Activated T-cell treated with anti-CD3 and anti-CD28 coated beads, Interleukin-2, amount 50 U/mL, for 48 hours (primary cell): ENCODE measurements at regions not wholly inside any gene's neighbourhood (a gene's known extent, or its start where the extent isn't known, plus 50 kb on each side); places are given as distances from the start of the nearest gene placed in this dataset.

ENCODE experiments used
- DNase-seq, 2 experiments: peaks; one replicate each; pipeline ENCODE4 v3.0.0-alpha.2; 2020

- DNase-seq: no peak
These were observed 508.0 kb upstream of the MGMT start for GRCh38 chr10:128958834-128959690.

GRCh38 chr10:128959746-128960145 is 507.3 kb upstream of the MGMT start:
- DNase-seq: no peak

GRCh38 chr10:128960517-128960916 is 506.5 kb upstream of the MGMT start:
- DNase-seq: no peak

DNA sequence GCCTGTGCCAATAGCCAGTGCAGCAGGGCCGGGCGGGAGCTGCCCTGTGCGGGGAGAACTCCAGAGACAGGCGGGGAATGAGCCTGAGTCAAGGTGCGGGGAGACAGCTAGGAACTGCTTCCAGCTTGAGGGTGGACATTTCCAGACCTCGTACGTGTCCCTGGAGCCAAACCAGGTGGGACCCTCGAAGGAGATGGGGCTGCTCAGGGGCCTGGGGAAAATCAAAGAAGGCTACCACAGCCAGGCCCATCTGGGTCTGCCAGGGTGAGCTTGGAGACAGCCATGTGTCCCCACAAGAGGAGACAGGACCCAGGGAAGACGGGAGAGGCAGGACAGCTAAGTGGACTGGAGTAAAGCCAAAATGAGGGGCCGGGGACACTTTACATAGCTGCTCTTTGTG is 504.9 kb upstream of the MGMT start:
- no peak for DNase-seq

GRCh38 chr10:128963211-128964099 is 503.6 kb upstream of the MGMT start:
- no peak for DNase-seq

- no peak for DNase-seq
These were observed 503.0 kb upstream of the MGMT start for GRCh38 chr10:128964100-128964403.

- DNase-seq: no peak
These were observed 498.9 kb upstream of the MGMT start for GRCh38 chr10:128967980-128968756.

DNA sequence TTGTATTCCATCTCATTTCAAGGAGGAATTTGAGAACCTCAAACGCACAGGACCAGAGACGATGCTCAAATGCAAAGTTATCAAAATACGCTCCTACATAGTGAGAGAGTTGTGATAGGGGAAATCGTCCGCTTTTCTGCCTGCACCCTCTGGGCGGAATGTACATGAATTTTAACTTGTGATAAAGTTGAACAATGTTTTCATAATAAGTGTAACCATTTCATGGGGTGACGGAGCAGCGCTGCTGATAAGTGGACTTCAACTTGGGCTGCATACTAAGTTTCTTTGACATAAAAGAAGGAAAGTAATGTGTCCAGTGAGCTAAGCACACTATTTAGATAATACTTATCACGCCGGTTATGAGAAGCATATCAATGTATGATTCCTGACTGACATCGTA is 497.5 kb upstream of the MGMT start:
- DNase-seq: no peak

- DNase-seq: no peak
These were observed 495.5 kb upstream of the MGMT start for GRCh38 chr10:128971374-128972035.

- no peak for DNase-seq
These were observed 495.0 kb upstream of the MGMT start for GRCh38 chr10:128972036-128972405.

DNA sequence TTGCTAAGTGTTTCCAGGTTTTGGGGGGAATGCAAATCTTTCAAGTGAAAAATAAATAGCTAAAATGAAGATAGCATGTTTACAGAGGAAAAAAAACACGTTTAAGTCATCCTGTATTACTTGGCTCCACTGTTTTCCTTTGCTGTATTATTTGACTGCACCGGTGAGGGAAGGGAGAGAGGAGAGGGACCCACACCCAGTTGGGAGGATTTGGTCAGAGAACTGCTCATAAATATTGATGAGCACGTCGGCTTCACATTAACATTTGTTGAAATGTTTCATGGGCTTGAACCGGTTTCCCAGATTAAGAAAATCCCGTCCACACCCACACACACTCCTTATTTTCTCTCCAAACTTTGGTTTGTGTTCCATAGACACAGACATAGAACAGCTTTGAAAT is 493.8 kb upstream of the MGMT start:
- no peak for DNase-seq

DNA sequence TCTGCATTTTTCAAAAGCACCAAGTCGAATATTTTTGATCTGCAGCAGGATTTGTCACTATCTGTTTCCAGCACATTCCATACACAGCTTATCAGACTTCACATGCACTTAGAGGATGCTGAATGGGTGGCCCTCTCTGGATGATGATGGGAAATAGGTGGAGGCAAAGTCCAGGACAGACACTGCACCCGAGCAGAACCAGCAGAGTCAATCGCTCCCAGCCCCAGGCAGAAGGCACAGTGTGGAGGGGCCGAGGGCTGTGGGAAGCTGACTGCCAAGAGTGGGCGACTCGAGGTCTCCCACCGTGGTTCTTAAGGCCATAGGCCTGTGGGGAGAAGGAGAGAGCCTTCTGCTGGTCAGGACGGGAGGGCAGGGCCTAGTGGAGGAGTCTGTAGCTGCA is 490.2 kb upstream of the MGMT start:
- DNase-seq: no peak

DNA sequence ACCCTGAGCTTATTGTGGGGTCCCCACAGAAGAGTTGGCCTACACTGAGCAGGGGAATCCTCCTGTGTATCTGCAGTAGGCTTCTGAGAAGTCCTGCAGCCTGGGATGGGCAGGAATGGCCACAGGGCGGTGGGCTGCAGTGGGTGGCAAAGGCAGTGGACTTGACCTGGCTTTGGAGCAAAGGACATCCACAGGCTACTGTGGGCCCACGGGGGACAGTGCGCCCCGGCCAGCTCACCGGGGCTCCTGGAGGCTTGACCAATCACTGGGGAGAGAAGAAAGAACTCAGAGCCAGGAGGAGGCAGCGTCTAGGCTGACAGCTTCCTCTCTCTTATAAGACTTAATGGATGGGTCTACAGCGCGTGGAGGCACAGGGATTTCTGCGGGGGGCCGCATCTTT is 488.8 kb upstream of the MGMT start:
- no peak for DNase-seq

- no peak for DNase-seq
These were observed 487.6 kb upstream of the MGMT start for GRCh38 chr10:128979405-128979804.

DNA sequence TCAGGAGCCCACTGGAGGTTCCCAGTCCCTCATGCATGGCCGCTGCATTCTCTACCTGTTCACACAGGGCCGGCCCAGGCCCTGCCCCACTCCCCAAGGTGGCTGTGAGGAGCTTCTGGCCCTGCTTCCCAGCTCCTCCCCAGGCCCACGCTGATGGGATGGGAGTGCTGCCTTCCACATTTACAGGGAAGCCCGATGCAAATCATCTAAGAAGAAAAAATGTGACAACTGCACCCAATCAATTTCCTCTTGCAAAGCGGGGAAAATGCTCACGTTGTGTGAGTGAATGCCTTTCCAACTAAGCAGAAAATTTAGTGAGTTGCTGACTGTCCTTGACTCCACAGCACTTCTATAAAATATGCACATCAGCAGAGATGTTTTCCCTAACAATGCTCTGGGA is 485.8 kb upstream of the MGMT start:
- DNase-seq: no peak

- DNase-seq: no peak
These were observed 485.0 kb upstream of the MGMT start for GRCh38 chr10:128981881-128982615.

DNA sequence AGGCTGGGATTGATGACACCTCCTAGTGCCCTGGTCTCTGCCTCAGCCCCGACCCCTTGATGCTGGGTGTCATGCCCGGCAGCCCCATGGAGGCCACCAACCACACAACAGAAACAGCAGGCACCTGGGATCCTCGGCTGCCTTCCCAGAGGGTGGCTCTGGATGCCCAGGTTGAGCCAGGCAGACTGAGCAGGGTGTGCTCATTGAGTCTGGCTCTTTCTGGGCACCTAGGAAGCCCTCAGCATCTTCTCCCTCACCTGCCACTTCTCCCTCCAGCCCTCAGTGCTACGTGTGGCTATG is 484.5 kb upstream of the MGMT start:
- DNase-seq: no peak

DNA sequence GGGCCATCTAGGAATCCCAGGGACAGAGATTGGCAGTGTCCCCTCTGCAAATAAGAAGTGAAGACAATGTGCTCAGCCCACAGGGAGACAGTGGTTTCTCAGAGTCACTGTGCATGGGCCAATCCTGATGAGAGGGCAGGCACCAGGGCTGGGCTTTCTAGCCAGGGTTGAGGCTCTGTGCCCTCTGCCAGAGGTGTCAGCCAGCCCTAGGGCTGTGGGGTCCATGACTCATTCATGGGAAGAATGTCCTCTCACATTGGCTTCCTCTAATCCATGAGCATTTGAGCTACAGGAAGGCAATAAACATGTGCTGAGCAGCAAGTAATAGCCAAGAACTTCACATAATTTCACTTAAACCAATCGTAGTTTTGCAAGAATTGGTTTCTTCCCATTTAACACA is 482.0 kb upstream of the MGMT start:
- no peak for DNase-seq

DNA sequence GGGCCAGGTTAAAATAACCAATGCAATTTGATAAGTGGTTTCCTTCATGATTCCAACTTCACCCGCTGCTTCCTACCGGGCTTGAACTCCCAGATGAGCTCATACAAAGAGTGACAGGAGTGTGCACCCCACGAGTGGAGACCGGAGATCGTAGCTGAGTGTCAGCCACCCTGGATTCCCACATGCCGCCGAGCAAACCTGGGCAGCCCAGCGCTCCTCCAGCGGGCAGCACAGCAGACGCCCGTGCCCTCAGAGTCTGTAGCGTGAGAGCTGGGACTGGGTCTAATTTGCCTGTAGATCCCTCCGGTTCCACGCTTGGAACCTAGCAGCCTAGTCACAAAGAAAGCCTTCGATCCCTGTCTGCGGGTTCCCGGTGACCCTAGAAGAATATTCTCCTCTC is 476.1 kb upstream of the MGMT start:
- no peak for DNase-seq

DNA sequence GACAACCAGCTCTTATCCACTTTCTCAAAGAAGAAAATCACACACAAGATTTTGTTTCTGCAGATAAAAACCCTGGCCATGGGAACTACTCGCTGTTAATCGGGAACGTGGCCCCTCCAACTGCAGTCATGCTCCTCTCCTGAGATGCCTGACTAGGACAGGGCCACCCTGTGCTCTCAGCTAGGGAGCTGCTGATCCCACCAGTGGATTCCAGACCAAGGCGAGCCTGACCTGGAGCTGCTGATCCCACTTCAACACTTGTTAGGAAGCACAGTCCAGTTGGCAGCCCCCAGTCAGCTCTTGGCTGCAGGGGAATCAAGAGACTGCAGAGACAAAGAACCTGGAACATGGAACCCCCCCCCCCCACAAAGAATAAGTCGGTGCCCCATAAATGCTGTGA is 474.3 kb upstream of the MGMT start:
- no peak for DNase-seq

- DNase-seq: no peak
These were observed 473.6 kb upstream of the MGMT start for GRCh38 chr10:128993443-128993842.

- DNase-seq: no peak
These were observed 473.0 kb upstream of the MGMT start for GRCh38 chr10:128993911-128994538.
